ENCODE measurements at regions not wholly inside any gene's neighbourhood (a gene's known extent, or its start where the extent isn't known, plus 50 kb on each side); places are given as distances from the start of the nearest gene placed in this dataset.

- Histone ChIP-seq H3K27me3 (ENCODE audit: low read length) (no peaks in the 10 kb centered on the region), H4K20me1 (ENCODE audit: low read depth, low read length) (no peaks in the 10 kb centered on the region)
- no peak for TF ChIP-seq EZH2phosphoT487 (conservative IDR thresholded peaks at IDR 0.05; ENCODE audit: low read length)
- TF ChIP-seq, protein P1, sequence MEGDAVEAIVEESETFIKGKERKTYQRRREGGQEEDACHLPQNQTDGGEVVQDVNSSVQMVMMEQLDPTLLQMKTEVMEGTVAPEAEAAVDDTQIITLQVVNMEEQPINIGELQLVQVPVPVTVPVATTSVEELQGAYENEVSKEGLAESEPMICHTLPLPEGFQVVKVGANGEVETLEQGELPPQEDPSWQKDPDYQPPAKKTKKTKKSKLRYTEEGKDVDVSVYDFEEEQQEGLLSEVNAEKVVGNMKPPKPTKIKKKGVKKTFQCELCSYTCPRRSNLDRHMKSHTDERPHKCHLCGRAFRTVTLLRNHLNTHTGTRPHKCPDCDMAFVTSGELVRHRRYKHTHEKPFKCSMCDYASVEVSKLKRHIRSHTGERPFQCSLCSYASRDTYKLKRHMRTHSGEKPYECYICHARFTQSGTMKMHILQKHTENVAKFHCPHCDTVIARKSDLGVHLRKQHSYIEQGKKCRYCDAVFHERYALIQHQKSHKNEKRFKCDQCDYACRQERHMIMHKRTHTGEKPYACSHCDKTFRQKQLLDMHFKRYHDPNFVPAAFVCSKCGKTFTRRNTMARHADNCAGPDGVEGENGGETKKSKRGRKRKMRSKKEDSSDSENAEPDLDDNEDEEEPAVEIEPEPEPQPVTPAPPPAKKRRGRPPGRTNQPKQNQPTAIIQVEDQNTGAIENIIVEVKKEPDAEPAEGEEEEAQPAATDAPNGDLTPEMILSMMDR (IDR thresholded peaks at IDR 0.05; ENCODE audit: insufficient read depth, low read length, poor library complexity, severe bottlenecking): no peak
These were observed 841.9 kb downstream of the LTN1 start for GRCh38 chr21:28150778-28151177.

GRCh38 chr21:28148400-28149064 is 844.1 kb downstream of the LTN1 start:
- TF ChIP-seq EZH2phosphoT487 (conservative IDR thresholded peaks at IDR 0.05; ENCODE audit: low read length): no peak
- TF ChIP-seq, protein P1 (IDR thresholded peaks at IDR 0.05; ENCODE audit: insufficient read depth, low read length, poor library complexity, severe bottlenecking): no peak
- Histone ChIP-seq H3K27me3 (ENCODE audit: low read length) (no peaks in the 10 kb centered on the region), H3F3A (ENCODE audit: insufficient read depth) (no peaks in the 10 kb centered on the region), H3K9ac (ENCODE audit: low read length) (no peak overlapping the region), H4K20me1 (ENCODE audit: low read depth, low read length) (no peaks in the 10 kb centered on the region), H3K9me2 (replicated peaks; ENCODE audit: insufficient read depth, low read length) (no peaks in the 10 kb centered on the region), H3K27ac (ENCODE audit: low read depth, low read length) (no peak overlapping the region), H2AFZ (ENCODE audit: low read depth, low read length, severe bottlenecking) (peak overlapping the region; percentile 13), H3K4me3 (ENCODE audit: insufficient read depth, low read length, poor library complexity, severe bottlenecking) (no peak overlapping the region), H3K9me3 (ENCODE audit: insufficient read depth, low read length) (no peaks in the 10 kb centered on the region), H3K4me2 (ENCODE audit: low read depth, low read length, poor library complexity, severe bottlenecking) (no peak overlapping the region), H3K36me3 (ENCODE audit: low read length) (no peaks in the 10 kb centered on the region), H3K79me2 (ENCODE audit: insufficient read depth, low read length) (no peaks in the 10 kb centered on the region)

More at GRCh38 chr21:28150778-28151177, 841.9 kb downstream of the LTN1 start:
- Histone ChIP-seq H3K9ac (ENCODE audit: low read length) (no peak overlapping the region), H3K9me2 (replicated peaks; ENCODE audit: insufficient read depth, low read length) (no peaks in the 10 kb centered on the region), H3F3A (ENCODE audit: insufficient read depth) (no peaks in the 10 kb centered on the region), H3K79me2 (ENCODE audit: insufficient read depth, low read length) (no peaks in the 10 kb centered on the region), H3K36me3 (ENCODE audit: low read length) (no peaks in the 10 kb centered on the region), H3K4me3 (ENCODE audit: insufficient read depth, low read length, poor library complexity, severe bottlenecking) (no peak overlapping the region), H3K4me2 (ENCODE audit: low read depth, low read length, poor library complexity, severe bottlenecking) (no peak overlapping the region), H3K9me3 (ENCODE audit: insufficient read depth, low read length) (no peaks in the 10 kb centered on the region), H2AFZ (ENCODE audit: low read depth, low read length, severe bottlenecking) (no peak overlapping the region), H3K27ac (ENCODE audit: low read depth, low read length) (no peak overlapping the region)

- Histone ChIP-seq H2AFZ (ENCODE audit: low read depth, low read length, severe bottlenecking) (no peak overlapping the region), H3K36me3 (ENCODE audit: low read length) (no peaks in the 10 kb centered on the region), H3K9me3 (ENCODE audit: insufficient read depth, low read length) (no peaks in the 10 kb centered on the region), H3K4me2 (ENCODE audit: low read depth, low read length, poor library complexity, severe bottlenecking) (no peak overlapping the region), H3K79me2 (ENCODE audit: insufficient read depth, low read length) (no peaks in the 10 kb centered on the region), H3K4me3 (ENCODE audit: insufficient read depth, low read length, poor library complexity, severe bottlenecking) (no peak overlapping the region), H3F3A (ENCODE audit: insufficient read depth) (no peaks in the 10 kb centered on the region), H3K27me3 (ENCODE audit: low read length) (no peaks in the 10 kb centered on the region), H4K20me1 (ENCODE audit: low read depth, low read length) (no peaks in the 10 kb centered on the region), H3K9ac (ENCODE audit: low read length) (no peak overlapping the region), H3K9me2 (replicated peaks; ENCODE audit: insufficient read depth, low read length) (no peaks in the 10 kb centered on the region), H3K27ac (ENCODE audit: low read depth, low read length) (no peak overlapping the region)
- TF ChIP-seq, protein P1 (IDR thresholded peaks at IDR 0.05; ENCODE audit: insufficient read depth, low read length, poor library complexity, severe bottlenecking): no peak
- TF ChIP-seq EZH2phosphoT487 (conservative IDR thresholded peaks at IDR 0.05; ENCODE audit: low read length): no peak
These were observed 848.0 kb downstream of the LTN1 start for GRCh38 chr21:28144653-28145052.
